Esophagus squamous epithelium (tissue), 5 donors: ENCODE measurements at regions not wholly inside any gene's neighbourhood (a gene's known extent, or its start where the extent isn't known, plus 50 kb on each side); places are given as distances from the start of the nearest gene placed in this dataset.

ENCODE experiments used
- DNase-seq: peaks from one replicate; lab custom pipeline; 2025; lab: John Stamatoyannopoulos, UW
- H3K27ac ChIP-seq, 4 donors: fragments of 200-600 bp; sonication (generic); one replicate each; pipeline ENCODE4 v1.5.1; 2016 to 2019; ENCODE audit warnings: mild to moderate bottlenecking in 1 of 4
- H3K27me3 ChIP-seq, 4 donors: fragments of 200-600 bp; sonication (generic); 1 replicate in 3 of 4; 2 replicates in 1 of 4; pipeline versions ENCODE4 v1.5.1 to v1.6.0; 2017 to 2021; ENCODE audit warnings: antibody characterized with exemption in 1 of 4
- H3K36me3 ChIP-seq, 3 donors: fragments of 200-600 bp; sonication (generic); one replicate each; pipeline ENCODE4 v1.5.1; 2016 to 2019
- H3K4me1 ChIP-seq, 3 donors: fragments of 200-600 bp; sonication (generic); one replicate each; pipeline ENCODE4 v1.5.1; 2017 to 2019
- H3K4me3 ChIP-seq, 4 donors: fragments of 200-600 bp; sonication (generic); 1 replicate in 3 of 4; 2 replicates in 1 of 4; pipeline ENCODE4 v1.5.1; 2016 to 2019; ENCODE audit warnings: mild to moderate bottlenecking in 2 of 4, moderate library complexity in 1 of 4
- H3K9me3 ChIP-seq, 3 donors: fragments of 200-600 bp; sonication (generic); one replicate each; pipeline ENCODE4 v1.5.1; 2016 to 2019
- CTCF ChIP-seq, 6 experiments: fragments of 450-650 bp in 4 of 6; fragments of 200-600 bp in 2 of 6; sonication (generic) in 2 of 6; IDR thresholded peaks; one replicate each; pipeline ENCODE4 v1.5.1; 2016 to 2019; ENCODE audit warnings: antibody characterized with exemption in 6 of 6, mild to moderate bottlenecking in 4 of 6, moderate library complexity in 4 of 6
- POLR2A ChIP-seq, 4 donors: fragments of 450-650 bp; IDR thresholded peaks; one replicate each; pipeline ENCODE4 v1.6.1; 2017; ENCODE audit warnings: antibody characterized with exemption in 4 of 4, mild to moderate bottlenecking in 4 of 4, moderate library complexity in 3 of 4
- WGBS, 2 donors: methylation state at CpG; one replicate each; pipeline ENCODE4 v1.1.5; 2018; 5-methylcytosine and 5-hydroxymethylcytosine counted together
- intact Hi-C: fragments of 100-400 bp; cut with DNase I; formaldehyde crosslinking; loops from one replicate; pipeline ENCODE4 v1.15.0; 2022
- donor health status: DM: yes; HTN: yes; CAD: no.

GRCh38 chr4:116374815-116375214 lies 710.6 kb downstream of the TRAM1L1 start:
- Histone ChIP-seq H3K27me3 (no peaks in the 10 kb centered on the region), H3K36me3 (no peaks in the 10 kb centered on the region), H3K4me3 (no peak overlapping the region), H3K27ac (no peak overlapping the region), H3K4me1 (no peaks in the 10 kb centered on the region), H3K9me3 (no peaks in the 10 kb centered on the region)
- DNase-seq: no peak
- intact Hi-C loops: no loop called here
- TF ChIP-seq CTCF (IDR thresholded peaks at IDR 0.05): no peak
- no peak for TF ChIP-seq POLR2A (IDR thresholded peaks at IDR 0.05)
- WGBS, 2 donors: 45 to 60% methylated on average over 3 of the region's 3 CpGs

- Histone ChIP-seq H3K36me3 (no peaks in the 10 kb centered on the region), H3K27me3 (no peaks in the 10 kb centered on the region), H3K4me1 (no peaks in the 10 kb centered on the region), H3K27ac (no peak overlapping the region), H3K4me3 (no peak overlapping the region), H3K9me3 (no peaks in the 10 kb centered on the region)
- TF ChIP-seq POLR2A (IDR thresholded peaks at IDR 0.05): no peak
- TF ChIP-seq CTCF (IDR thresholded peaks at IDR 0.05): no peak
- DNase-seq: no peak
- intact Hi-C loops: no loop called here
Observed at GRCh38 chr4:116362583-116362982, 722.8 kb downstream of the TRAM1L1 start.

GRCh38 chr4:116361790-116362189 lies 723.6 kb downstream of the TRAM1L1 start:
- TF ChIP-seq CTCF (IDR thresholded peaks at IDR 0.05) (no peak), POLR2A (IDR thresholded peaks at IDR 0.05) (no peak)
- Histone ChIP-seq H3K4me1 (no peaks in the 10 kb centered on the region), H3K4me3 (no peak overlapping the region), H3K27me3 (no peaks in the 10 kb centered on the region), H3K27ac (no peak overlapping the region), H3K36me3 (no peaks in the 10 kb centered on the region), H3K9me3 (no peaks in the 10 kb centered on the region)
- WGBS, 2 donors: 35% methylated on average over 2 of the region's 4 CpGs; no CpG with 5 or more reads in 1 of the 2 donors
- DNase-seq: no peak
- intact Hi-C loops: no loop called here

- H3K4me1 ChIP-seq: no peaks in the 10 kb centered on the region
- H3K4me3 ChIP-seq: no peak overlapping the region
- H3K36me3 ChIP-seq: no peaks in the 10 kb centered on the region
- no peaks in the 10 kb centered on the region for H3K27me3 ChIP-seq
- intact Hi-C loops: no loop called here
- DNase-seq: no peak
- 37 to 49% methylated on average over 9 to 11 of the region's 11 CpGs for WGBS, 2 donors
- TF ChIP-seq POLR2A (IDR thresholded peaks at IDR 0.05) (no peak), CTCF (IDR thresholded peaks at IDR 0.05) (peak in 5 of 6 experiments; percentile 28 to 55 (median 36))
- no peak overlapping the region for H3K27ac ChIP-seq
- no peaks in the 10 kb centered on the region for H3K9me3 ChIP-seq
Observed at GRCh38 chr4:116358633-116359222, 726.6 kb downstream of the TRAM1L1 start.

- Histone ChIP-seq H3K9me3 (no peaks in the 10 kb centered on the region), H3K36me3 (no peaks in the 10 kb centered on the region), H3K27me3 (no peaks in the 10 kb centered on the region), H3K4me1 (no peaks in the 10 kb centered on the region), H3K27ac (no peak overlapping the region), H3K4me3 (no peak overlapping the region)
- intact Hi-C loops: no loop called here
- TF ChIP-seq POLR2A (IDR thresholded peaks at IDR 0.05): no peak
- no peak for TF ChIP-seq CTCF (IDR thresholded peaks at IDR 0.05)
- no peak for DNase-seq
- WGBS, 2 donors: 65 to 75% methylated on average over 4 of the region's 4 CpGs
Observed at GRCh38 chr4:116357758-116358157, 727.6 kb downstream of the TRAM1L1 start.
